Aorta (tissue), 5 donors: ENCODE measurements at regions not wholly inside any gene's neighbourhood (a gene's known extent, or its start where the extent isn't known, plus 50 kb on each side); places are given as distances from the start of the nearest gene placed in this dataset.
A peak's percentile ranks its signal among the peaks of the same experiment; 100 is the strongest.

ENCODE experiments used
- ATAC-seq: fragments of 200-7000 bp; cut with Tn5 transposase; one replicate; pipeline ENCODE4 v1.9.1; 2022; ENCODE audit warnings: moderate library complexity; ENCODE audit not compliant: low FRiP score
- DNase-seq, 2 donors: peaks; one replicate each; pipeline ENCODE4 v3.0.0-alpha.2; 2020
- H3K27ac ChIP-seq, 2 donors: one replicate each; pipeline ENCODE4 v1.5.1; 2013; ENCODE audit warnings: low read length in 2 of 2, mild to moderate bottlenecking in 2 of 2, moderate library complexity in 2 of 2, control low read depth in 1 of 2, inconsistent platforms in 1 of 2, low read depth in 1 of 2
- H3K27me3 ChIP-seq, 2 donors: one replicate each; pipeline ENCODE4 v1.6.1; 2013; ENCODE audit warnings: control low read depth in 1 of 2, low read length in 1 of 2, mild to moderate bottlenecking in 1 of 2, moderate library complexity in 1 of 2; ENCODE audit not compliant: insufficient read depth in 2 of 2, control insufficient read depth in 1 of 2
- H3K36me3 ChIP-seq, 2 donors: one replicate each; pipeline ENCODE4 v1.6.1; 2013; ENCODE audit warnings: control low read depth in 1 of 2, low read length in 1 of 2, mild to moderate bottlenecking in 1 of 2; ENCODE audit not compliant: insufficient read depth in 2 of 2, control insufficient read depth in 1 of 2
- H3K4me1 ChIP-seq, 2 donors: one replicate each; pipeline ENCODE4 v1.6.1; 2013; ENCODE audit warnings: low read length in 2 of 2, control low read depth in 1 of 2, mild to moderate bottlenecking in 1 of 2, moderate library complexity in 1 of 2; ENCODE audit not compliant: insufficient read depth in 2 of 2, control insufficient read depth in 1 of 2
- H3K4me3 ChIP-seq, 2 donors: one replicate each; pipeline ENCODE4 v1.5.1; 2013; ENCODE audit warnings: low read length in 2 of 2, control low read depth in 1 of 2, mild to moderate bottlenecking in 1 of 2
- H3K9me3 ChIP-seq: one replicate; pipeline ENCODE4 v1.6.1; 2013; ENCODE audit warnings: mild to moderate bottlenecking, low read length; ENCODE audit not compliant: control insufficient read depth
- WGBS, 2 donors: extraction: QIAGEN DNeasy Blood & Tissue Kit; methylation state at CpG; one replicate each; pipeline ENCODE4 v1.1.7; 2013; 5-methylcytosine and 5-hydroxymethylcytosine counted together
- intact Hi-C, 2 donors: fragments of 100-400 bp; cut with DNase I; formaldehyde crosslinking; loops; one replicate each; pipeline versions ENCODE4 v1.14.2 to v1.15.0; 2022
- donor health status: healthy with polysubstance abuse.
- donor health status: Bipolar disorder and iron deficiency.
- donor health status: DM: no; HTN: no; CAD: no.
- donor health status: DM: no; HTN: no; CAD: no.
- donor health status: DM: yes; HTN: yes; CAD: no.

- WGBS, 2 donors = 20 to 21% methylated on average over 8 of the region's 8 CpGs
- Histone ChIP-seq H3K9me3 (no peaks in the 10 kb centered on the region), H3K27me3 (no peaks in the 10 kb centered on the region), H3K27ac (peak overlapping the region in 1 of 2 donors; percentile 4), H3K4me1 (no peaks in the 10 kb centered on the region), H3K4me3 (no peak overlapping the region), H3K36me3 (no peaks in the 10 kb centered on the region)
- peak in 1 of 2 donors; percentile 87 for DNase-seq
- ATAC-seq = peak; percentile 19
- intact Hi-C loops = no loop called here
These were observed 50.5 kb upstream of the PNMA1 start for GRCh38 chr14:73764406-73765280.
